RWPE2 (cell line): ENCODE measurements at regions not wholly inside any gene's neighbourhood (a gene's known extent, or its start where the extent isn't known, plus 50 kb on each side); places are given as distances from the start of the nearest gene placed in this dataset.

Experiments used
- ATAC-seq: fragments of 200-7000 bp; cut with Tn5 transposase; 3 replicates; pipeline ENCODE4 v1.9.1; 2021; ENCODE audit warnings: low read depth
- DNase-seq: peaks from one replicate; pipeline ENCODE4 v3.0.0-alpha.2; 2020; ENCODE audit warnings: low spot score
- H3K27ac ChIP-seq: fragments of 450-650 bp; 2 replicates; pipeline ENCODE4 v1.5.1; 2017; ENCODE audit warnings: mild to moderate bottlenecking; ENCODE audit not compliant: poor library complexity, severe bottlenecking
- H3K27me3 ChIP-seq: fragments of 250-450 bp; sonication (Bioruptor Pico); 2 replicates; pipeline ENCODE4 v1.5.1; 2021; ENCODE audit warnings: mild to moderate bottlenecking, moderate library complexity; ENCODE audit not compliant: insufficient read depth, poor library complexity, severe bottlenecking
- H3K36me3 ChIP-seq: fragments of 250-450 bp; sonication (Bioruptor Pico); 2 replicates; pipeline ENCODE4 v1.5.1; 2020; ENCODE audit warnings: low read depth, mild to moderate bottlenecking, moderate library complexity
- H3K4me1 ChIP-seq: fragments of 250-450 bp; sonication (Bioruptor Pico); 2 replicates; pipeline ENCODE4 v1.5.1; 2021; ENCODE audit warnings: mild to moderate bottlenecking, moderate library complexity; ENCODE audit not compliant: insufficient read depth, poor library complexity, severe bottlenecking
- H3K4me3 ChIP-seq: fragments of 250-450 bp; sonication (Bioruptor Pico); 2 replicates; pipeline ENCODE4 v1.5.1; 2021; ENCODE audit warnings: mild to moderate bottlenecking, moderate library complexity; ENCODE audit not compliant: severe bottlenecking
- H3K9me3 ChIP-seq: fragments of 250-450 bp; sonication (Bioruptor Pico); 2 replicates; pipeline ENCODE4 v1.5.1; 2021; ENCODE audit warnings: mild to moderate bottlenecking, moderate library complexity; ENCODE audit not compliant: severe bottlenecking
- CTCF ChIP-seq: fragments of 450-650 bp; IDR thresholded peaks from one replicate; pipeline ENCODE4 v1.5.1; 2017; ENCODE audit warnings: mild to moderate bottlenecking, moderate library complexity; ENCODE audit not compliant: poor library complexity, severe bottlenecking

- H3K27ac ChIP-seq: no peak overlapping the region
- no peaks in the 10 kb centered on the region for H3K36me3 ChIP-seq
- H3K27me3 ChIP-seq: no peaks in the 10 kb centered on the region
- TF ChIP-seq CTCF: no peak
- no peaks in the 10 kb centered on the region for H3K4me1 ChIP-seq
- H3K9me3 ChIP-seq: no peaks in the 10 kb centered on the region
- no peak for ATAC-seq
- H3K4me3 ChIP-seq: no peak overlapping the region
- DNase-seq: no peak
Observed at GRCh38 chr11:79678780-79679452, 238.1 kb upstream of the TENM4 start.

GRCh38 chr11:79676396-79676795, 235.6 kb upstream of the TENM4 start:
- no peak for DNase-seq
- Histone ChIP-seq H3K9me3 (no peaks in the 10 kb centered on the region), H3K27ac (no peak overlapping the region), H3K4me1 (no peaks in the 10 kb centered on the region), H3K27me3 (no peaks in the 10 kb centered on the region), H3K4me3 (no peak overlapping the region), H3K36me3 (no peaks in the 10 kb centered on the region)
- no peak for ATAC-seq
- no peak for TF ChIP-seq CTCF

- no peak for DNase-seq
Observed at GRCh38 chr11:79675081-79675480, 234.3 kb upstream of the TENM4 start.

GRCh38 chr11:79672786-79673185, 232.0 kb upstream of the TENM4 start:
- Histone ChIP-seq H3K4me3 (no peak overlapping the region), H3K27me3 (no peaks in the 10 kb centered on the region), H3K36me3 (no peaks in the 10 kb centered on the region), H3K27ac (no peak overlapping the region), H3K9me3 (no peaks in the 10 kb centered on the region), H3K4me1 (no peaks in the 10 kb centered on the region)
- ATAC-seq (no peak), DNase-seq (no peak)
- no peak for TF ChIP-seq CTCF

More at GRCh38 chr11:79675081-79675480, 234.3 kb upstream of the TENM4 start:
- Histone ChIP-seq H3K27me3 (no peaks in the 10 kb centered on the region), H3K36me3 (no peaks in the 10 kb centered on the region), H3K9me3 (no peaks in the 10 kb centered on the region), H3K27ac (no peak overlapping the region), H3K4me3 (no peak overlapping the region), H3K4me1 (no peaks in the 10 kb centered on the region)
- ATAC-seq: no peak; the same call in 2 of the 3 replicates
- no peak for TF ChIP-seq CTCF

GRCh38 chr11:79671401-79671800, 230.6 kb upstream of the TENM4 start:
- Histone ChIP-seq H3K4me1 (no peaks in the 10 kb centered on the region), H3K27ac (no peak overlapping the region), H3K9me3 (no peaks in the 10 kb centered on the region), H3K27me3 (no peaks in the 10 kb centered on the region), H3K36me3 (no peaks in the 10 kb centered on the region), H3K4me3 (no peak overlapping the region)
- TF ChIP-seq CTCF: no peak
- DNase-seq (no peak), ATAC-seq (no peak)
